Loucy (cell line): ENCODE measurements at regions not wholly inside any gene's neighbourhood (a gene's known extent, or its start where the extent isn't known, plus 50 kb on each side); places are given as distances from the start of the nearest gene placed in this dataset.

ENCODE experiments used
- H2AFZ ChIP-seq: fragments of 200-600 bp; sonication (generic); 2 replicates; pipeline ENCODE4 v1.6.0; 2016; ENCODE audit warnings: antibody characterized with exemption, mild to moderate bottlenecking, low read length, moderate library complexity
- H3F3A ChIP-seq: fragments of 200-600 bp; 2 replicates; pipeline ENCODE4 v1.6.0; 2016; ENCODE audit warnings: antibody characterized with exemption, low read depth, mild to moderate bottlenecking
- H3K27me3 ChIP-seq: fragments of 200-600 bp; sonication (generic); 2 replicates; pipeline ENCODE4 v1.6.1; 2014; ENCODE audit warnings: low read length, mild to moderate bottlenecking; ENCODE audit not compliant: insufficient read depth, poor library complexity, severe bottlenecking
- H3K36me3 ChIP-seq: fragments of 200-600 bp; sonication (generic); 2 replicates; pipeline ENCODE4 v1.6.1; 2016; ENCODE audit warnings: low read length; ENCODE audit not compliant: insufficient read depth
- H3K4me1 ChIP-seq: fragments of 200-600 bp; sonication (generic); 2 replicates; pipeline ENCODE4 v1.5.1; 2014; ENCODE audit warnings: low read length, mild to moderate bottlenecking; ENCODE audit not compliant: insufficient read depth, poor library complexity, severe bottlenecking
- H3K4me2 ChIP-seq: fragments of 200-600 bp; sonication (generic); 2 replicates; pipeline ENCODE4 v1.6.0; 2014; ENCODE audit warnings: antibody characterized with exemption, low read length, low read depth, mild to moderate bottlenecking; ENCODE audit not compliant: poor library complexity, severe bottlenecking
- H3K4me3 ChIP-seq: fragments of 200-600 bp; sonication (generic); 2 replicates; pipeline ENCODE4 v1.5.1; 2014; ENCODE audit warnings: low read length, mild to moderate bottlenecking, mixed read lengths; ENCODE audit not compliant: poor library complexity, severe bottlenecking
- H3K79me2 ChIP-seq: fragments of 200-600 bp; sonication (generic); 2 replicates; pipeline ENCODE4 v1.6.1; 2014; ENCODE audit warnings: low read length; ENCODE audit not compliant: insufficient read depth
- H3K9ac ChIP-seq: fragments of 200-600 bp; sonication (generic); 2 replicates; pipeline ENCODE4 v1.6.0; 2014; ENCODE audit warnings: mild to moderate bottlenecking, low read depth, low read length, moderate library complexity; ENCODE audit not compliant: poor library complexity, severe bottlenecking
- H3K9me2 ChIP-seq: fragments of 200-600 bp; sonication (generic); replicated peaks from 2 replicates; pipeline ENCODE4 v1.6.1; 2016; ENCODE audit warnings: low read depth, low read length, mixed read lengths
- H3K9me3 ChIP-seq: fragments of 200-600 bp; sonication (generic); 2 replicates; pipeline ENCODE4 v1.6.1; 2014; ENCODE audit warnings: mild to moderate bottlenecking, antibody characterized with exemption, low read length, low read depth; ENCODE audit not compliant: insufficient read depth
- H4K20me1 ChIP-seq: fragments of 200-600 bp; sonication (generic); 2 replicates; pipeline ENCODE4 v1.6.0; 2014; ENCODE audit warnings: antibody characterized with exemption, low read length, mild to moderate bottlenecking; ENCODE audit not compliant: insufficient read depth, poor library complexity, severe bottlenecking
- EZH2phosphoT487 ChIP-seq: fragments of 200-600 bp; IDR thresholded peaks from 2 replicates; pipeline ENCODE4 v1.6.1; 2018; ENCODE audit warnings: antibody characterized with exemption, mild to moderate bottlenecking, moderate library complexity, borderline replicate concordance
- TF ChIP-seq, protein P1 (sequence below): fragments of 200-600 bp; sonication (generic); conservative IDR thresholded peaks from 2 replicates; pipeline ENCODE4 v1.5.1; 2014; ENCODE audit warnings: mild to moderate bottlenecking, antibody characterized with exemption, low read length

GRCh38 chr3:72309661-72310418 lies 524.9 kb upstream of the PROK2 start:
- Histone ChIP-seq H3K9me2 (no peaks in the 10 kb centered on the region), H3F3A (peaks cover 14% of the 10 kb centered on the region), H3K9ac (peak overlapping the region; percentile 81), H3K9me3 (no peaks in the 10 kb centered on the region), H3K4me2 (peak overlapping the region; percentile 93), H3K36me3 (no peaks in the 10 kb centered on the region), H4K20me1 (no peaks in the 10 kb centered on the region), H3K4me3 (peak overlapping the region; percentile 70), H2AFZ (no peak overlapping the region; the same call in 1 of the 2 replicates), H3K4me1 (peaks cover 63% of the 10 kb centered on the region), H3K79me2 (0 out of 2 replicates have a peak, but pooled peaks cover 6% of the 10 kb centered on the region), H3K27me3 (no peaks in the 10 kb centered on the region)
- TF ChIP-seq, protein P1, sequence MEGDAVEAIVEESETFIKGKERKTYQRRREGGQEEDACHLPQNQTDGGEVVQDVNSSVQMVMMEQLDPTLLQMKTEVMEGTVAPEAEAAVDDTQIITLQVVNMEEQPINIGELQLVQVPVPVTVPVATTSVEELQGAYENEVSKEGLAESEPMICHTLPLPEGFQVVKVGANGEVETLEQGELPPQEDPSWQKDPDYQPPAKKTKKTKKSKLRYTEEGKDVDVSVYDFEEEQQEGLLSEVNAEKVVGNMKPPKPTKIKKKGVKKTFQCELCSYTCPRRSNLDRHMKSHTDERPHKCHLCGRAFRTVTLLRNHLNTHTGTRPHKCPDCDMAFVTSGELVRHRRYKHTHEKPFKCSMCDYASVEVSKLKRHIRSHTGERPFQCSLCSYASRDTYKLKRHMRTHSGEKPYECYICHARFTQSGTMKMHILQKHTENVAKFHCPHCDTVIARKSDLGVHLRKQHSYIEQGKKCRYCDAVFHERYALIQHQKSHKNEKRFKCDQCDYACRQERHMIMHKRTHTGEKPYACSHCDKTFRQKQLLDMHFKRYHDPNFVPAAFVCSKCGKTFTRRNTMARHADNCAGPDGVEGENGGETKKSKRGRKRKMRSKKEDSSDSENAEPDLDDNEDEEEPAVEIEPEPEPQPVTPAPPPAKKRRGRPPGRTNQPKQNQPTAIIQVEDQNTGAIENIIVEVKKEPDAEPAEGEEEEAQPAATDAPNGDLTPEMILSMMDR, result no peak
- TF ChIP-seq EZH2phosphoT487, result no peak

GRCh38 chr3:72308641-72309040 lies 523.7 kb upstream of the PROK2 start:
- Histone ChIP-seq H3K9me2 (no peaks in the 10 kb centered on the region), H2AFZ (no peak overlapping the region), H3K4me1 (peaks cover 69% of the 10 kb centered on the region), H4K20me1 (no peaks in the 10 kb centered on the region), H3K9me3 (no peaks in the 10 kb centered on the region), H3K4me2 (peak overlapping the region; percentile 93), H3F3A (peaks cover 14% of the 10 kb centered on the region), H3K36me3 (no peaks in the 10 kb centered on the region), H3K27me3 (no peaks in the 10 kb centered on the region), H3K9ac (peak overlapping the region; percentile 81), H3K4me3 (peak overlapping the region; percentile 70), H3K79me2 (0 out of 2 replicates have a peak, but pooled peaks cover 6% of the 10 kb centered on the region)
- TF ChIP-seq EZH2phosphoT487, result no peak
- TF ChIP-seq, protein P1, result no peak

GRCh38 chr3:72307438-72308115 lies 522.6 kb upstream of the PROK2 start:
- peaks cover 14% of the 10 kb centered on the region for H3F3A ChIP-seq
- TF ChIP-seq EZH2phosphoT487, result no peak
- TF ChIP-seq, protein P1, result no peak
- H3K9me3 ChIP-seq, result no peaks in the 10 kb centered on the region
- no peaks in the 10 kb centered on the region for H4K20me1 ChIP-seq
- H3K79me2 ChIP-seq, result 0 out of 2 replicates have a peak, but pooled peaks cover 6% of the 10 kb centered on the region
- H3K4me3 ChIP-seq, result no peak overlapping the region
- H2AFZ ChIP-seq, result no peak overlapping the region
- peaks cover 69% of the 10 kb centered on the region for H3K4me1 ChIP-seq
- no peak overlapping the region for H3K4me2 ChIP-seq
- H3K9ac ChIP-seq, result no peak overlapping the region
- H3K36me3 ChIP-seq, result no peaks in the 10 kb centered on the region
- H3K27me3 ChIP-seq, result no peaks in the 10 kb centered on the region
- H3K9me2 ChIP-seq, result no peaks in the 10 kb centered on the region
